Activated CD8-positive, alpha-beta memory T cell treated with anti-CD3 and anti-CD28 coated beads for 24 hours (primary cell): ENCODE measurements at regions not wholly inside any gene's neighbourhood (a gene's known extent, or its start where the extent isn't known, plus 50 kb on each side); places are given as distances from the start of the nearest gene placed in this dataset.

Experiments
- DNase-seq: peaks from one replicate; pipeline ENCODE4 v3.0.0-alpha.2; 2020

DNA sequence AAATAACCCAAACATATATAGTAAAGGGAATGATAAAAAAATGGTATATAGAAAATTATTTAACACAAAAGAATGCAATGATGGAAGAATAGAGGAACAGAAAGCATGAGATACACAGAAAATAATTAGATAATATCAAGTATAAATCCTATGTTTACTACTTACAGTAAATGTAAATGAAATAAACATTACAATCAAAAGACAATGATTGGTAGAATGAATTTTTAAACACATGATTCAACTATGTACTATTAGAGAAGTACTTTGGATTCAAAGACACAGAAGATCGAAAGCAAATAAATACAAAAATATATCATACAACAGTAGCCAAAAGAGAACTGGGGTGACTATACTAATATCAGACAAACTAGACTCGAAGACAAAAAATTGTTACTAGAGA is 97.6 kb upstream of the PARD3B start:
- DNase-seq = no peak

DNA sequence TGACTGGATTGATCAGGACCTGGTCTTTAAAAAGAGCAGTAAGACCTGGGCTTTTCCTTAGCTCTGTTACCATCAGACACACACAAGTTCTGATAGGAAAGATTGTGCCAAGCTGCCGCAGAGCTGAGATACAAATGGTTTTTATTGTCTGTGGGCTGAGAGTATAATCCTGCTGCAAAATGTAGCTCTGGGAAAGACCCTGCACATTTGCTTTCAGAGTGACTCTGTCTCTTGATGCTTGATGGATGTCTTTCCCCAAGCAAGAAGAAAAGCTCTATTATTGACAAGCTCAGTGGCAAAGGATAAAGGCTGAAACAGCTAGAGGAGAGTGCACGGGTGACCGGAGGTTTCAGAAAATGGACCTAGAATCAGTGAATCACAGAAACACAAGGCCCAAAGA is 95.3 kb upstream of the PARD3B start:
- DNase-seq = no peak

DNA sequence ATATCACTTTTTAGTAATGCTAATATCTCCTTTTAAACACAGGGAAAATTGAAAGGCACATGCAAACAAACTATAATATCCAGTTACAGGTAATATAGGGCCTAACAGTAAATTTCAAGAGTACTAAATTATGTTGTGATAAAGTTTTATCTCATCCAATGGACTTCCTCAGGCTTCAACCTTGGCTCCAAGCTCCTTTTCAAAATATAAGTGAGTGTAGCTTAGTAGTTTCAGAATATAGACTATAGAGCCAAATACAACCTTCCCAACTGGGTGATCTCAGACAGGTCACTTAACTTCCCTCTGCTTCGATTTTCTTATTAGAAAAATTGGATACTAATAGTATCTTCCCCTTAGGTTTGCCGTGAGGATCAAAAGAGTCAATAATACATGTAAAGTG is 93.5 kb upstream of the PARD3B start:
- DNase-seq = no peak

DNA sequence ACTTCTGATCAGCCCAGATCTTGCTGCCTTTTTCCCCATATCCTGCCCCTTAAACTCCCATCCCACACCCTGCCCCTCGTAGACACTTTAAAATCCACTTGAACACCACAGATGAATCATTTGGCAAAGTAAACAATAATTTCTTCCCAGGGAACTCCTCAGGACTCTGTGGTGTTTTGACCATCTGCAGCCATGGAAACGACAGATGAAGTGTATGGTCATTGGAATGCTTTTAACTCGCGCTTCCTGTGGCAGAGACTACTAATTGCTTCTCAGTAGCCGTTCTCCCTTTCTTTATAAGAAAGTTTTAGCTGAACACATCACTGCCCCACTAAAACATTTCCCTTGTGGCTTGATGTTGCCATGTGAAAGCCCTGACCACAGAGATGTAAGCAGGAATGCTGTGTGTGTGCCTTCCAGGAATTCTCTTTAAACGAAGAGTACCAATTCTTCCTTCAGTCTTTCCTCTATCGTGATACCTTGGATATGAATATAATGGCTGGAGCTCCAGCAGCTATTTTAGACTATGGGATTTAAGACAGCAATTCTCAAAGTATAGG is 92.7 kb upstream of the PARD3B start:
- no peak for DNase-seq

DNA sequence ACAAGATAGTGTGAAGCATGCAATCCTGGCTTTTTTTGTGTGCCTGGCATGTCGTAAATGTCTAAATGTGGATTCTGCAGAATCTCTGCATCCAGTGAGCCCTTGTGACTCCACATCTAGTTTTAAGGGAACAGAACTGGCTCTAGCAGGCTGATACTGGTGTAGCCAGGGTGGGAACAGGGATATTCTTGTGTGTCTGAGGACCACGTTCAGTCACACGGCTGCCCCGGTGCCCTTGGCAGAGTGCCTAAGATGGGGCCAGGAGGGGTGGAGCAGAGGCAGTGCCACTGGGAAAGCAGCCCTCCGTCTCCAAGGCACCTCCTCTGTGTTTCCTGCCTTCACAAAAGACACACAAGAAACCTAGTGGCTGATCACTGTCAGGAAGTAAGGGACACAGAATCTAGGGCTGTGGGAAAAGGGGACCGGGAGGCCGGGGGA is 91.5 kb upstream of the PARD3B start:
- no peak for DNase-seq

DNA sequence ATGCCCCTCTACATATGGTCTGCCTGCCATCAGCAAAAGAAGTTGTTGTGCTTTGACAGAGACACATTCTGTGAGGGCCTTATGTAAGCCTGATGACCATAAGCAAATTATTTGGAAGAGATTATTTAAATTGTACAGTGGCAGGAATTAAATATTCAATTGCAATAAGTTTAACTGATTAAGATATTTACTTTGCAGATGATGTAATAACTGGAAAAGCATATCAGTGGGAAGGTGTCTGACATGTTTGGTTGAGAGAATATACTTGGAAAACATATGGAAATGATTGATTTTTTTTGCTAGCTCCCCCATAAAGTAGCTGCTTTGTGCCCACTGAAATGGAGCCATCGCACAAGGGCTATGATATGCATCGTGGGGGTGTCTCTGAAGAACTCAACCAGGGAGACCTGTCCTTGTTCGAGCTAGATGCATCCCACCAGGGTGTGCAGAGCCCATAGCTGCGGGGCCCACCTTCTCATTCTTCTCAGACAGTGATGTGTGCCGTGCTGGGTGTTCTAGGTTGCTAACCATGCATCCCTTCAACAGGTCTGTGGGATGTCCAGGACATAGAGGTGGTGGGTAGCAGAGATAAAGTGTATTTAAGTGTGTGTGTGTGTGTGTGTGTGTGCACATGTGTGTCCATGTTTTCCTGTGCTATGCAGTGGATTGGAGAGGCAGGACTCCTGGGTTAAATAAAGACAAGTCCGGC is 90.4 kb upstream of the PARD3B start:
- no peak for DNase-seq

DNA sequence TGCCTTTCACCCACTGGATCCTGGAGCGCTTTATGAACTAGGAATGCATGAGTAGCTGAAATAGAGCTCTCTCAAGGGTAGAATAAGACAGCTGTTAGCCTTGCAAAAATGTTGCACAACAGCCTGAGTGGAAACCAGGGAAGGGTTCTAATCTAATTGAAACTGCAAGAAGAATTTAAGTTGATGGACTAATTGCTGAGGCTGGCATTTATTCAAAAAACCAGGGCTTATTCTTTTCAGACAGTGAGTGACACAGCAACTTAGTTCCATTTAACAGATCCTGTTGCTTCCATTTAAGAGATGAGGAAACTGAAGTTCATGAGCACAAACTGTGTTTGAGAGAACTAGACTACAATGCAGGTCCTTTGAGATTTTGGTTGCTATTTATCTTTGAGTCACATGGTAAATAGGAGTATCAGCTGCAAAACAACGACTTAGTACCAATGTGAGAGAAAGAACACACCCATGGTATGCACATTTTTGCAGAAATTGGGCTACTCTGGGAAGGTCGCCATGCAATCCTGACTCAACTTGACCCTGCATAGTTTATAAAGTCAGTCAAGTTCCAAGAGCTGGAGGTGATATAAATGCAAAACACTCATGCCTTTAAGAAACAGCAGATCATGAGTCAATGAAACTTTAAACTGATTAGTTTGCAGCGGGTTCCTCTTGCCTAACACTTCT is 76.4 kb upstream of the PARD3B start:
- DNase-seq = no peak

DNA sequence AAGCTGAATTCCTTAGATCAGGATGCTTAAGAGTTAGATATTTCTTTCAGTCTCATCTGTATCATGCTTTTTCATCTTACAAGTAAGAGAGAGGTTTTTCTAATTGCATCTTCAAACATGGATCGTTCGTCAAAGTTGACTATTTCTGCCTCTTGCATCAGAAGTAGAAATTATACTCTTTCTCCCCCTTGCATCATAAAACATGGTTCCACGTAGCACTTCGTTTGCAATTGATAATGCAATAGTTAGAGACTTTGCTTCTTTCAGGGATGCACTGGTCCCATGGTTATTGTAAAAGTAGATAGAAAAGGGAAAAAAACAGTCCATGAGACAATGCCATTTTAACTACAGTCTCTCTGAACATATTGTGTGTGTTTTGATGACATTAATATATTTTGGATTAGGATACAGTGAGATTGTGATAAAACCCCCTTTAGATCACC is 75.1 kb upstream of the PARD3B start:
- no peak for DNase-seq

DNA sequence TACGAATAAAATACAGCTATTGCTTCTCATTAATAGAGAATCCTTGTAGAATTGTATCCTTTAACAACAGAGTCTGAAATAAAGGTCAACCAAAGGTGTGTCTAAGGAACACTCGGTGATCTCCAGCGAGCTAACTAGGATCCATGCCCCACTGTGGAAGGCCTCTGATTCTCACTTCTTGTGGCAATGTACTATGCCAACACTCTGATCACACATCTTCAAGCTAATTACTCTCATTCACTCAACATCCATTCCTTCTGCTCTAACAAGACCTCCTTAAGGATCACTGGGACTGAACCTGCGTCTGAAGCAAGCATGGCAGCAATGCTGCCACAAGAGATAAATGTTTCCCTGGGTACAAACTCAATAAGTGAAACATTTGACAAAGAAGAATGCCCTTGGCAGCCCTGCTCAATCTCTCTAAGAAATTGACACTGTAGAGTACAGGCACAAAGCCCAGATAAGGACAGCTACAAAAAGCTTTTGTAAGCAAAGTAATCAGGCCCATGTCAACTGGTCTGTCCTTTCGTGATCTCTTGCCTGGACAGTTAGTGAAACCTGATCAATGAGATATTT is 74.6 kb upstream of the PARD3B start:
- no peak for DNase-seq

DNA sequence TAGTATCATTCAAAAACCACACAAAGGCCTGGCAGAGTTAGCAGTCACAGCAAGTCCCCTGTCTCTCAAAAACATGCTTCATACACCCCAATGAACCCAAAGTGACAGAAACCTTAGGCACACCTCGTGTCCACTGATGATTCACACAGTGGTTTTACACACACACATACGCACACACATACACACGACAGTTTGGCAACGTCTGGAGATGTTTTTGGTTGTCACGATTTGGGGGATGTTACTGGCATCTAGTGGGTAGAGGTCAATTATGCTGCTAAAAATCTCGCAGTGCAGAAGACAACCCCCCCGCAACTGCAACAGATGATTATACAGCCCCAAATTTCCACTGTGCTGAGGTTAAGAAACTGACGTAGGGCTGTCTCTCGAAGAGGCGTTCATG is 72.9 kb upstream of the PARD3B start:
- DNase-seq = no peak

DNA sequence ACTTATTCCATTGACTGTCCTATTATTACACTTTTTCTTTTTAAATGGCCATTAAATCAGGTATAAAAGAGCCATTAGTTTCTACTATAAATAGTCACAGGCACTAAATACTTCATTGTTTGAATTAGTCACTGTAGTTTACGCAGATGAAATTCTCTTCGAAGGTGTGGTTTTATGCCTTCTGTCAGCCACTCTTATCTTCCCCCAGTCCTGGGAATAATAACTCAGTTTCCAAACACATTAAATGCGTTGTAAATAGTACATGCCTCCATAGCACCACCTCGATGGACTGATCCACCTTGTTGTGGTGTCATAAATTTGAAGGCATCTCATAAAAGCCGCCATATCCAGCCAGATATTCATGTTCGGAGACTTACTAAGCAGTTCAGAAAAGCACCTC is 72.1 kb upstream of the PARD3B start:
- DNase-seq = no peak

DNA sequence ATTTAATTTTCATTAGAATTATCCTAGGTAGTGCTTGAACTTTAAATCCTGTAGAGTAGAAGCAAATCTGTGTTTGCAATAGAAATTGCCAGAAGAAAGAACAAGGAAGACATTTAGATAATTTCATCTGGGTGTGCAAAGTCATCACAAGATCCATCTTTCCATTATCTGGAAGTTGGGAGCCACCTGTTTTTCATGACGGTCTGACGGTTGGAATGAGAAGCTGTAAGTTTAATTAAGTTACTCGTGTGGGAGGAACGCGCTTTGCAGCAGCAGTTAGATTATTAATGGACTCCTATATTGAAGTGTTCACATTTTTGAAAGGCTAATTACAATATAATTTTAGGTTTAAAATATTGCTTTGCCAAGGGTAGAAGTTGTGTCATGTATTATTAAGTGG is 69.9 kb upstream of the PARD3B start:
- DNase-seq = no peak

DNA sequence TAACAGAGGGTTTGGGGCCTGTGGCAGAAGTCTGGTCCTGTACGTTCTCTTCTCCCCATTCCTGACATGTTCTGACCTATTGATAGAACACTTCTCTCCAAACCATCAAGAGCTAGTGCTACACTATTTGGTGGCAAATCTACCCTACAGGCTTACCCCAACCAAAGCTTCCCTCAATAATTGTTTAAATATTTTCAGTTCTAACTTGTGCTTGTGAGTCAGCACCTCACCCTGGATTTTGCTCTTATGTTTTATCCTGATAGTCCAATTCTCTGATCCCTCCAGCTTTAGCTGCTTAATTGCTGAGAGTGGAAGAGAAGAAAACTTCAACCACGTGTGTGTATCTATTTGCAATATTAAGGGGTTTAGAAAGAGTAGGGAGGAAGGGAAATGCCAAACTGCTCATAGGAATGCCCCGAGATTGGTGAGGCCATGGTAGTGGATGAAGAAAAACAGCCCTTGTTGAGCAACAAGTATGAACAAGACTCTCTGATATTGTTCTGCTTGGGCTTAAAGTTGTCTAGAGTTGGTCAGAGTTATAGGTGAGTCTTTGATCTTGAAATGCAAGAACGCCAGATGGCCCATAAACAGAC is 67.8 kb upstream of the PARD3B start:
- no peak for DNase-seq

DNA sequence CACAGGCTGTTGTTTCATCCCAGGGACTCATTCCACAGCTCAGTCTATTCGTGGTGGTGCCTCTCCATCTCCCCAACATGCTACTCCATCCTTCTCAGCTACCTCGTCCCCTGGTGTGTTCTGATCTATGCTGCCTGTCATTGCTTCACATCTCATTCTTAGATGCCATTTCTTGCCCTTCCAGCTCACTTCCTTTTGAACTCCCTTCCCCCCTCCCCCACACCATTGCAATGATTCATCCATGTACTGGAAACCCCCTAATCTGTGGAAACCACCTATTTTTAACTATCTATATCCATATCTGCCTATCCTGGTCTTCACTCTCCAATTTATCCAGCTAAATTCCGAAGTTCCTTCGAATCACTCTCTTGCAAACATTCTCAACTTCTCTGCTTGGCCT is 65.7 kb upstream of the PARD3B start:
- DNase-seq = no peak

DNA sequence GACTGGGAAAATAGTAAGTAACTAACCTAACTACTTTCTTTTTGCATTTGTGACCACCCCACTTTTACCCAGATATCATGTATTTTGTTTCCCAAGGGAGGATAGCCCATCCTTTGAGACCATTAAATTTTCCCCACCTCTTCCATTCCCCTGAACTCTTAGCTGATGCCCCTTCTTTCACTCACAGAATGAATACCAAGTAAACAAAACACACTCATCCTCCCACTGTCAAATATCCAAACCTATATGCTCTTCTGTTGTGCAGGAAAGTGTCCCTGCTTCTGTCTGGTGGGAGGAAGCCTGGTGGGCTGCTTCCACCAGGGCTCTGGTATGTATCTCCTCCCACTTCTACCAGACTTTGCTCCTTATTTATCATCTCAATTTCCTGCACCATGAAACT is 64.6 kb upstream of the PARD3B start:
- no peak for DNase-seq

DNA sequence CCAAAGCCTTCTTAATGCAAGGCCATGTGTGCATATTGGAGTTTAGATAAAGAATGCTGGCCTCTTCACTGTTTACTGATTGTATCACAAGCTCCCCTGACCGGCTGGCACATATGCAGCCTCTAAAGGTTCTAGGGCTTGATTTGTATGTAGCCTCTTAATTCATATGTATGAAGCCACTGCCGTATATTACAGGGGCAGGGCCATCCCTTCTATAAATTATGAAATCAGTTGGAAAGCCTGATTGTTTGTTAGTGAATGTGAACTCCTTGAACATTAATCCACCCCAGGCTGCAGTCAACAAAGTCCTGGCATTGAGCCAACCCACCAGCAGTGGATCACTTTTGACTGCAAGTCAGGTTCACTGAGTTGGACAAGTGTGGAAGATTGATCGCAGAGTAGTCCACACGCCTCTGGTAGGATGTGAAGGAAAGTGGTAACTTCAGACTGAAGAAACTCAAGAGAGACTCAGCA is 61.6 kb upstream of the PARD3B start:
- DNase-seq = no peak

DNA sequence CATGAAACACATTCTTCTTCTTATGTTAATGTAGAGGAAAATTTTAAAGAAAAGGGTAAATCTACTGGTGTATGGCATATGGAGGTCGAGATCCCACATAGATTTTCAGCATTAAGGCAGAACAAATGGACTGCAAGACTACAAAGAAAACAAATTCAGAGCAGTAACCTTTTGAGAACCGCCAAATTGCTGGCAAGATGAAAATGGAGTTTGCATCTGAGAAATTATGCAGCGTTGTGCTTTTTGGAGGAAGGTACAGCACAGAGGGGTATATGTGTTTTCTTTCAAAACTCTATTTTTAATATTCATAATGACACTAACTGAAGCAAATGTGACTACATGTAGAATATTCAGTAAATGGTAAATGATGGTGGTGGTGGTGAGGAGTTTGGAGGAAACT is 59.0 kb upstream of the PARD3B start:
- no peak for DNase-seq

DNA sequence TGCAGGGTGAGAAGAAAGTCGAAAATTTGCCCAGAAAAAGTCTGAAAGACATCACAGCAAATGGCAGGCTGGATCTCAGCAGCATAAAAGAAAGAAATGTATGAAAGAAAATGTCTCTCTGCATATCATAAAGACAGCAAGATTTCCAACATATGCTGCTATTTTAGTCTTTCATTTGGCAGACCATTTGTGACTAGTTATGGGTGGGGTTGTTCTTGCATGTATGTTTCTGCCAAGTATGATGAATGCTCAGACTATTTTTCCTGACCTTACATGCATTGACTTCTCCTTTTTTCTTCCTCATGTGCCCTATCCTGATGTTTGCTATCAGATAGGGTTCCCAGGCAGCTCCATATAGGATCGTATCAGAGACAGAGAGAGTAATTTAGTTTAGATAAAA is 58.5 kb upstream of the PARD3B start:
- no peak for DNase-seq

DNA sequence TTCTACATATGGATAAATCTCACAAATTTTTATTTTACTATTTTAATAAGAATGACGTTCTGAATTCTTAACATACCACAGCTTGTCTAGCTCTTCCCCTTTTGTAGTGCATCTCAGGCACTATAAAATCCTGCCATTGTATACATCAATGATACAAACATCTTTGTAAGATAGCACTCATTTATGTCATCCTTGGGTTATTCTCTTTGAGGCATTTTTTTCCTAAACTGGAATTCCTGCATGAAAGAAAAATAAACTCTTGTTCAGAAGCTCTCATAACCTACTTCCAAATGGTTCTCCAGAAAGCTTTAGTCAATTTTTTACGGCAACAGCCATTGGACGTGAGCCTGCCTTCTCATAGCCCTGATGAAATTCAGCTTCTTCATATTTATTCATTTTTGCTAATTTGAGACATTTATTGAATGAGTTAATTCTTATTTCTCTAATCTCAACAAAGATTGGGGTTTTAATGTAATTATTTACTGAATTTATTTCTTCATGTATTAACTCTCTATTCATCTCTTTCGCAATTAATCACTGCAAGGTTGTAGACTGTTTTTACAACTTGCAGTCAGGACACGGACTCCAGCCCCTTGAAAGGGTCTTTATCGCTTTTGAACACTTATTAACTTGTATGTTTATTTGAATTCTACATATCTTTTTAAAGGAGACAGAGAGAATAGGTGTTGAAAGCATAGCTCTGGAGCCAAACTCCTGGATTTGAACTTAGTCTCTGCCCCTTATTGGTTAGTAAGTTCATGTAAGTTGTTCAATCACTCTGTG is 57.6 kb upstream of the PARD3B start:
- no peak for DNase-seq

DNA sequence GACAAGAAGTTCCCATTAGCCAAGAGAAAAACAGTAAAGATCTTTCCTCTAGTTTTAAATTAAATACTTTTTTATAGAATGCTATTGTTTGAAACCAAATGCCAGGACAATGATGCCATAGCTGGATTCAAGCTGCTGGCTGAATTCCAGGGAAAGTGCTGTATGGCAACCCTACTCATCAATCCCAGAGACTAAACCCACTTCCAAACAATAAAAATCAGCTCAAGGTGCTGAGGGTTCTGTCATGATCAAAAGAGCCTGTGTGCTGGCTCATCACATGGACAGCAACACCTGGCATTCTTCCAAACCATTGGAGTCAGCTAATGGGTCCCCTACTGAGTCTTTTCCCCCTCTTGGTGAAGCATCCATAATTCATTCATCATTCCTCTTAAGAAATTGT is 53.7 kb upstream of the PARD3B start:
- DNase-seq = no peak

DNA sequence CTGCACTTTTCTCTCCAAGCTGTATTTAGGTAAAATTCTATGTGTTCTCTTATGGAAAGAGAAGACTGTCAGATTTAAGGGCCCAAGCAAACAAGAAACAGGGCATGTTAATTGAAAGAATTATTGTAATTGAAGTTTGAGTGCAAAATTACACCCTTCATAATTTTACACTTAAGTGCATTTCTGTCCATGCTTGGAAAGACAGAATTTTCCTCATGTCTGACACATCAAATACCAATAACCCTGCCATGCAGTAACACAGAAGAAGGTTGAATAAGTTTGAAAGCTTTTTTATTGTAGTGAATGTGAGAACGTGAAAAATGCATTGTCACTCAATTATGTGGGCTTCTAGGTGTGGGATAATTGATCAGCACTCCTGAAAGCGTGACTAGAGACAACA is 52.9 kb upstream of the PARD3B start:
- DNase-seq = no peak

DNA sequence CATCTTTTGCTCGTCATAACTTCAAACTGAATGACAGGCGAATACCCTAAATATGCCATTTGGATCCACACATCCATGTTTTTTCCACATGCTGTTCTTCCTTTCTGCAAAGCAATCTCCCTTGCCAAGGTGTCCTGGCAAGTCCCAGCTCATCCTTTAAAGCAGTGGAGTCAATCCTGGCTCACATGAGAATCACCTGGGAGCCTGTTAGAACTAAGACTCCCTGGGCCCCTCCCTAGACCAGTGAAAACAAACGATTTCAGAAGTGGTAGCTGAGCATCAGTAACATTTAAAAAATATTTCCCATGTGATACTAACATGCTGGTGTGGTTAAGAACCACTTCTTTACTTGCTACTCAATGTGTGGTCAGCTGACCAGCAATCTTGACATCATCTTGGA is 50.6 kb upstream of the PARD3B start:
- DNase-seq = no peak

DNA sequence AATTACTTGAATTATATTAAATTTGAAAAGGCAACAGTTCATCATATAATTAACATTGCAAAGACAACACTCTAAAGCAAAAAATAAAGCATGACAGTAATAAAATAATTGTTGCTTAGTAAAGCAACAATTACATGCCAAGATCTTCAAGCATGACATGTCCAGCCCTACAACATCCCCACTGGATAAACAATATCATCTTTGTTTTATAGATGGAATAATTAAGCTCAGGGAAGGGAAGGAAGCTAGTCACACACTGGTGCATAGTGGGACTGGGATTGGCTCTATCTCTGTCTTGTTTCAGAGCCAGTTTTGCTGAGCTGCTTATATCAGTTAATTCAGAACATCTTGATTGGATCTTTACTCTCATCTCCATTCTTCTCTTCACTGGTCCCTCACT is 49.9 kb upstream of the PARD3B start:
- DNase-seq = no peak
